Neural cell (in vitro differentiated cells): ENCODE measurements at regions not wholly inside any gene's neighbourhood (a gene's known extent, or its start where the extent isn't known, plus 50 kb on each side); places are given as distances from the start of the nearest gene placed in this dataset.

Source experiments
- CTCF ChIP-seq: fragments of 450-650 bp; IDR thresholded peaks from 2 replicates; pipeline ENCODE4 v1.5.1; 2014; ENCODE audit warnings: antibody characterized with exemption, mild to moderate bottlenecking, moderate library complexity; ENCODE audit not compliant: poor library complexity, severe bottlenecking
- EZH2 ChIP-seq: fragments of 200-600, 300-800 bp; shearing (Covaris generic), sonication (generic); IDR thresholded peaks from 2 replicates; pipeline ENCODE4 v1.6.1; 2014; ENCODE audit warnings: antibody characterized with exemption, low read length, borderline replicate concordance, mild to moderate bottlenecking; ENCODE audit not compliant: insufficient read depth, poor library complexity, severe bottlenecking
- POLR2AphosphoS5 ChIP-seq: IDR thresholded peaks from 2 replicates; pipeline ENCODE4 v1.6.1; 2012
- RAD21 ChIP-seq: fragments of 450-650 bp; conservative IDR thresholded peaks from 2 replicates; pipeline ENCODE4 v1.6.1; 2014; ENCODE audit warnings: antibody characterized with exemption, mild to moderate bottlenecking, moderate library complexity
- REST ChIP-seq: IDR thresholded peaks from 2 replicates; pipeline ENCODE4 v1.6.1; 2012; ENCODE audit warnings: borderline replicate concordance
- SMC3 ChIP-seq: fragments of 450-650 bp; conservative IDR thresholded peaks from 2 replicates; pipeline ENCODE4 v1.6.1; 2014; ENCODE audit warnings: antibody characterized with exemption, mild to moderate bottlenecking, moderate library complexity; ENCODE audit not compliant: poor library complexity

GRCh38 chr10:78384049-78384431 lies 350.4 kb downstream of the RPS24 start:
- TF ChIP-seq REST (no peak), EZH2 (no peak), CTCF (no peak), SMC3 (no peak), POLR2AphosphoS5 (no peak), RAD21 (no peak)
